HEK293 (cell line): ENCODE measurements at regions not wholly inside any gene's neighbourhood (a gene's known extent, or its start where the extent isn't known, plus 50 kb on each side); places are given as distances from the start of the nearest gene placed in this dataset.

Experiments used
- KLF10 ChIP-seq: fragments of 450-650 bp; IDR thresholded peaks from 2 replicates; pipeline ENCODE4 v1.5.1; 2018; ENCODE audit warnings: missing biosample characterization, mild to moderate bottlenecking, missing genetic modification characterization
- SP2 ChIP-seq: fragments of 450-650 bp; formaldehyde crosslinking; IDR thresholded peaks from 2 replicates; pipeline ENCODE4 v1.5.1; 2016; ENCODE audit warnings: missing biosample characterization, missing genetic modification characterization
- ZNF423 ChIP-seq: fragments of 450-650 bp; formaldehyde crosslinking; IDR thresholded peaks from 2 replicates; pipeline ENCODE4 v1.5.1; 2016; ENCODE audit warnings: missing biosample characterization, missing genetic modification characterization
- TF ChIP-seq, protein P1 (sequence below): fragments of 450-650 bp; formaldehyde crosslinking; IDR thresholded peaks from 2 replicates; pipeline ENCODE4 v1.5.1; 2016; ENCODE audit warnings: missing biosample characterization, missing genetic modification characterization
- TF ChIP-seq, protein P2 (sequence below): fragments of 450-650 bp; formaldehyde crosslinking; IDR thresholded peaks from 2 replicates; pipeline ENCODE4 v1.5.1; 2016; ENCODE audit warnings: missing biosample characterization, missing genetic modification characterization
- TF ChIP-seq, protein P3 (sequence below): fragments of 450-650 bp; formaldehyde crosslinking; IDR thresholded peaks from 2 replicates; pipeline ENCODE4 v1.5.1; 2016; ENCODE audit warnings: missing biosample characterization, missing genetic modification characterization

- TF ChIP-seq, protein P1, sequence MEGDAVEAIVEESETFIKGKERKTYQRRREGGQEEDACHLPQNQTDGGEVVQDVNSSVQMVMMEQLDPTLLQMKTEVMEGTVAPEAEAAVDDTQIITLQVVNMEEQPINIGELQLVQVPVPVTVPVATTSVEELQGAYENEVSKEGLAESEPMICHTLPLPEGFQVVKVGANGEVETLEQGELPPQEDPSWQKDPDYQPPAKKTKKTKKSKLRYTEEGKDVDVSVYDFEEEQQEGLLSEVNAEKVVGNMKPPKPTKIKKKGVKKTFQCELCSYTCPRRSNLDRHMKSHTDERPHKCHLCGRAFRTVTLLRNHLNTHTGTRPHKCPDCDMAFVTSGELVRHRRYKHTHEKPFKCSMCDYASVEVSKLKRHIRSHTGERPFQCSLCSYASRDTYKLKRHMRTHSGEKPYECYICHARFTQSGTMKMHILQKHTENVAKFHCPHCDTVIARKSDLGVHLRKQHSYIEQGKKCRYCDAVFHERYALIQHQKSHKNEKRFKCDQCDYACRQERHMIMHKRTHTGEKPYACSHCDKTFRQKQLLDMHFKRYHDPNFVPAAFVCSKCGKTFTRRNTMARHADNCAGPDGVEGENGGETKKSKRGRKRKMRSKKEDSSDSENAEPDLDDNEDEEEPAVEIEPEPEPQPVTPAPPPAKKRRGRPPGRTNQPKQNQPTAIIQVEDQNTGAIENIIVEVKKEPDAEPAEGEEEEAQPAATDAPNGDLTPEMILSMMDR = no peak
- TF ChIP-seq SP2 (tag by site-specific recombination) (no peak), ZNF423 (tag by site-specific recombination) (no peak), KLF10 (tag by site-specific recombination) (no peak)
- TF ChIP-seq, protein P2, sequence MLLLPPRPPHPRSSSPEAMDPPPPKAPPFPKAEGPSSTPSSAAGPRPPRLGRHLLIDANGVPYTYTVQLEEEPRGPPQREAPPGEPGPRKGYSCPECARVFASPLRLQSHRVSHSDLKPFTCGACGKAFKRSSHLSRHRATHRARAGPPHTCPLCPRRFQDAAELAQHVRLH = no peak
- TF ChIP-seq, protein P3, sequence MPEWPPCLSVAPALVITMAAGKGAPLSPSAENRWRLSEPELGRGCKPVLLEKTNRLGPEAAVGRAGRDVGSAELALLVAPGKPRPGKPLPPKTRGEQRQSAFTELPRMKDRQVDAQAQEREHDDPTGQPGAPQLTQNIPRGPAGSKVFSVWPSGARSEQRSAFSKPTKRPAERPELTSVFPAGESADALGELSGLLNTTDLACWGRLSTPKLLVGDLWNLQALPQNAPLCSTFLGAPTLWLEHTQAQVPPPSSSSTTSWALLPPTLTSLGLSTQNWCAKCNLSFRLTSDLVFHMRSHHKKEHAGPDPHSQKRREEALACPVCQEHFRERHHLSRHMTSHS (tag by site-specific recombination) = no peak
Observed at GRCh38 chr9:115202960-115203751, 85.2 kb upstream of the TNC start.
